AG04449 (cell line): ENCODE measurements at regions not wholly inside any gene's neighbourhood (a gene's known extent, or its start where the extent isn't known, plus 50 kb on each side); places are given as distances from the start of the nearest gene placed in this dataset.

Source experiments
- CTCF ChIA-PET: fragments of 350-600 bp; formaldehyde crosslinking; extraction: SDS; loops from one replicate; lab custom pipeline; 2021; ENCODE audit warnings: antibody characterized with exemption; lab: Yijun Ruan, JAX
- POLR2A ChIA-PET: fragments of 400-600, 350-600 bp; formaldehyde crosslinking; extraction: SDS; loops from one replicate; lab custom pipeline; 2020; ENCODE audit warnings: antibody characterized with exemption, inconsistent platforms; lab: Yijun Ruan, JAX
- DNase-seq: peaks from one replicate; pipeline ENCODE4 v3.0.0-alpha.2; 2010; ENCODE audit warnings: low read depth, low spot score
- H3K4me3 ChIP-seq: 2 replicates; pipeline ENCODE4 v1.5.1; 2011; ENCODE audit warnings: low read depth, mild to moderate bottlenecking, control low read depth, low read length
- CTCF ChIP-seq: IDR thresholded peaks from one replicate; pipeline ENCODE4 v1.5.1; 2011; ENCODE audit warnings: mild to moderate bottlenecking, moderate library complexity, low read length, control low read depth, inconsistent platforms; ENCODE audit not compliant: insufficient read depth; ENCODE audit errors: missing control alignments

GRCh38 chr11:110028921-110029320, 64.3 kb upstream of the ZC3H12C start:
- no peak for DNase-seq
- no peak overlapping the region for H3K4me3 ChIP-seq
- ChIA-PET POLR2A (no interaction called here), CTCF (no interaction called here)
- TF ChIP-seq CTCF = no peak

- TF ChIP-seq CTCF = no peak
- H3K4me3 ChIP-seq = no peak overlapping the region
- DNase-seq = no peak
- ChIA-PET CTCF (no interaction called here), POLR2A (no interaction called here)
Measured at GRCh38 chr11:110029714-110030113, 63.5 kb upstream of the ZC3H12C start.

DNA sequence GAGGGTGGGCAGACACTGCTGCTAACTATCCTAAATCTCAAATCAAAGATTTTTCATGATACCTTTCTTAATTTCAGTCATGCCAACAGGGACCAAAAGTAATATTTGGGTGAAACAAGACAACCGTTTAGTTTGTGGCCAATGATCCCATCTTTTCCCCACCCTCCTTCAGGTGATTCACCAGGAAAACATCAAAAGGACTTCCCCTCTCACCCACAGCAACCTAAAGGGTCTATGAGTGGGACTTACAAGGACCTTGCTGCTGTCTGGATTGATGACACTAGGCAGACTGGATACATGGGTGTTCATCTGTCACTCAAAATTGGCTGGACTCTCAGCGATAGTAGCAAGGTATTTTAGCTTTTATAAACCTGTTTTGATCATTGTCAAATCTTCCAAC, 62.0 kb upstream of the ZC3H12C start:
- no peak for TF ChIP-seq CTCF
- POLR2A ChIA-PET = no interaction called here
- H3K4me3 ChIP-seq = no peak overlapping the region
- CTCF ChIA-PET = no interaction called here
- no peak for DNase-seq

GRCh38 chr11:110032259-110032658, 60.9 kb upstream of the ZC3H12C start:
- no peak overlapping the region for H3K4me3 ChIP-seq
- ChIA-PET CTCF (no interaction called here), POLR2A (no interaction called here)
- TF ChIP-seq CTCF = no peak
- no peak for DNase-seq

GRCh38 chr11:110032957-110033570, 60.1 kb upstream of the ZC3H12C start:
- TF ChIP-seq CTCF = no peak
- no peak for DNase-seq
- CTCF ChIA-PET = no interaction called here
- POLR2A ChIA-PET = no interaction called here
- no peak overlapping the region for H3K4me3 ChIP-seq

- no peak for TF ChIP-seq CTCF
- H3K4me3 ChIP-seq = no peak overlapping the region
- POLR2A ChIA-PET = no interaction called here
- CTCF ChIA-PET = no interaction called here
- DNase-seq = no peak
Measured at GRCh38 chr11:110034806-110035205, 58.4 kb upstream of the ZC3H12C start.
